SU-DHL-6 (cell line): ENCODE measurements at regions not wholly inside any gene's neighbourhood (a gene's known extent, or its start where the extent isn't known, plus 50 kb on each side); places are given as distances from the start of the nearest gene placed in this dataset.

Experiments
- EZH2phosphoT487 ChIP-seq: fragments of 200-600 bp; sonication (generic), shearing (Covaris generic); conservative IDR thresholded peaks from 2 replicates; pipeline ENCODE4 v1.6.1; 2018; ENCODE audit warnings: mild to moderate bottlenecking, antibody characterized with exemption, low read length, moderate library complexity, mixed read lengths
- TF ChIP-seq, protein P1 (sequence below): fragments of 200-600 bp; sonication (generic); IDR thresholded peaks from one replicate; pipeline ENCODE4 v1.5.1; 2017; ENCODE audit warnings: antibody characterized with exemption, mild to moderate bottlenecking, low read length, moderate library complexity; ENCODE audit not compliant: insufficient read depth, poor library complexity, severe bottlenecking

DNA sequence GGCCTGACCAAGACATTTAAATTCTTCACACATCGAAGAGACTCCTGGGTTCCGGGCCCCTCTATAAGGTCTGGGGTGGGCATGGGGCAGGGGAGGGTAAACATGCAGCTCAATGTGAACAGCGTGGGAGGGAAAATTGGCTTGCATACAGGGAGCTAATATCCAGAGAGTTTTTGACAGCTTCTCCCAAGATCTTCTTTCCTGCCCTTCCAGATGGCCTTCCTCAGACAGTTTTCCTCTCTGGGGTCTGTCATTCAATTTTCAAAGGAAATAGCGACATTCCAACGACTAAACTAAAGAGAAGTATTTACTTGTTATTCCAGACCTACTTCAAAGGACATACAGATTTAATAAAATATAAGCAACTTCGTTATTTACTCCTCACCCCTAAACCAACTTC lies 1030.6 kb downstream of the MCTP2 start:
- TF ChIP-seq, protein P1, sequence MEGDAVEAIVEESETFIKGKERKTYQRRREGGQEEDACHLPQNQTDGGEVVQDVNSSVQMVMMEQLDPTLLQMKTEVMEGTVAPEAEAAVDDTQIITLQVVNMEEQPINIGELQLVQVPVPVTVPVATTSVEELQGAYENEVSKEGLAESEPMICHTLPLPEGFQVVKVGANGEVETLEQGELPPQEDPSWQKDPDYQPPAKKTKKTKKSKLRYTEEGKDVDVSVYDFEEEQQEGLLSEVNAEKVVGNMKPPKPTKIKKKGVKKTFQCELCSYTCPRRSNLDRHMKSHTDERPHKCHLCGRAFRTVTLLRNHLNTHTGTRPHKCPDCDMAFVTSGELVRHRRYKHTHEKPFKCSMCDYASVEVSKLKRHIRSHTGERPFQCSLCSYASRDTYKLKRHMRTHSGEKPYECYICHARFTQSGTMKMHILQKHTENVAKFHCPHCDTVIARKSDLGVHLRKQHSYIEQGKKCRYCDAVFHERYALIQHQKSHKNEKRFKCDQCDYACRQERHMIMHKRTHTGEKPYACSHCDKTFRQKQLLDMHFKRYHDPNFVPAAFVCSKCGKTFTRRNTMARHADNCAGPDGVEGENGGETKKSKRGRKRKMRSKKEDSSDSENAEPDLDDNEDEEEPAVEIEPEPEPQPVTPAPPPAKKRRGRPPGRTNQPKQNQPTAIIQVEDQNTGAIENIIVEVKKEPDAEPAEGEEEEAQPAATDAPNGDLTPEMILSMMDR, result no peak
- no peak for TF ChIP-seq EZH2phosphoT487
